Testis (tissue), 2 donors: ENCODE measurements at regions not wholly inside any gene's neighbourhood (a gene's known extent, or its start where the extent isn't known, plus 50 kb on each side); places are given as distances from the start of the nearest gene placed in this dataset.

Source experiments
- DNase-seq: peaks from one replicate; pipeline ENCODE4 v3.0.0-alpha.2; 2019
- H3K27ac ChIP-seq, 2 donors: fragments of 200-600 bp; sonication (generic); one replicate each; pipeline ENCODE4 v1.5.1; 2019
- H3K27me3 ChIP-seq: fragments of 200-600 bp; sonication (generic); one replicate; pipeline ENCODE4 v1.5.1; 2019
- H3K36me3 ChIP-seq: fragments of 200-600 bp; sonication (generic); one replicate; pipeline ENCODE4 v1.5.1; 2017; ENCODE audit warnings: low read depth; ENCODE audit errors: missing control alignments
- H3K4me1 ChIP-seq: fragments of 200-600 bp; sonication (generic); one replicate; pipeline ENCODE4 v1.5.1; 2019
- H3K4me3 ChIP-seq, 2 donors: fragments of 200-600 bp; sonication (generic); one replicate each; pipeline ENCODE4 v1.5.1; 2017 to 2019
- H3K9me3 ChIP-seq: fragments of 200-600 bp; sonication (generic); one replicate; pipeline ENCODE4 v1.5.1; 2017
- CTCF ChIP-seq, 3 experiments: fragments of 450-650 bp in 2 of 3; fragments of 200-600 bp in 1 of 3; sonication (generic) in 1 of 3; IDR thresholded peaks; one replicate each; pipeline ENCODE4 v1.5.1; 2016 to 2019; ENCODE audit warnings: antibody characterized with exemption in 3 of 3, mild to moderate bottlenecking in 2 of 3, moderate library complexity in 1 of 3
- POLR2A ChIP-seq: fragments of 450-650 bp; IDR thresholded peaks from one replicate; pipeline ENCODE4 v1.6.1; 2017; ENCODE audit warnings: antibody characterized with exemption, mild to moderate bottlenecking, moderate library complexity
- WGBS, 2 donors: methylation state at CpG; one replicate each; pipeline ENCODE4 v1.1.5; 2018; 5-methylcytosine and 5-hydroxymethylcytosine counted together
- intact Hi-C: fragments of 100-400 bp; cut with DNase I; formaldehyde crosslinking; loops from one replicate; pipeline ENCODE4 v1.15.1; 2023; ENCODE audit warnings: low total_unique reads

GRCh38 chr10:90143937-90144336, 442.5 kb downstream of the KIF20B start:
- intact Hi-C loops = no loop called here
- H3K27me3 ChIP-seq = no peaks in the 10 kb centered on the region
- H3K4me1 ChIP-seq = no peaks in the 10 kb centered on the region
- H3K27ac ChIP-seq = no peak overlapping the region
- WGBS, 2 donors = 91 to 92% methylated on average over 1 of the region's 1 CpG
- no peaks in the 10 kb centered on the region for H3K36me3 ChIP-seq
- H3K9me3 ChIP-seq = no peaks in the 10 kb centered on the region
- no peak overlapping the region for H3K4me3 ChIP-seq
- DNase-seq = no peak
- TF ChIP-seq CTCF (IDR thresholded peaks at IDR 0.05) (no peak), POLR2A (no peak)

GRCh38 chr10:90148116-90148855, 446.9 kb downstream of the KIF20B start:
- intact Hi-C loops = no loop called here
- Histone ChIP-seq H3K4me1 (no peaks in the 10 kb centered on the region), H3K27me3 (no peaks in the 10 kb centered on the region)

GRCh38 chr10:90149563-90149962, 448.2 kb downstream of the KIF20B start:
- 96 to 97% methylated on average over 1 of the region's 1 CpG for WGBS, 2 donors

More at GRCh38 chr10:90148116-90148855, 446.9 kb downstream of the KIF20B start:
- H3K36me3 ChIP-seq = no peaks in the 10 kb centered on the region
- no peak overlapping the region for H3K27ac ChIP-seq
- TF ChIP-seq CTCF (IDR thresholded peaks at IDR 0.05) (peak in 1 of 3 experiments; percentile 32), POLR2A (no peak)
- H3K4me3 ChIP-seq = no peak overlapping the region
- WGBS, 2 donors = 65 to 84% methylated on average over 6 of the region's 6 CpGs
- no peak for DNase-seq
- H3K9me3 ChIP-seq = no peaks in the 10 kb centered on the region

DNA sequence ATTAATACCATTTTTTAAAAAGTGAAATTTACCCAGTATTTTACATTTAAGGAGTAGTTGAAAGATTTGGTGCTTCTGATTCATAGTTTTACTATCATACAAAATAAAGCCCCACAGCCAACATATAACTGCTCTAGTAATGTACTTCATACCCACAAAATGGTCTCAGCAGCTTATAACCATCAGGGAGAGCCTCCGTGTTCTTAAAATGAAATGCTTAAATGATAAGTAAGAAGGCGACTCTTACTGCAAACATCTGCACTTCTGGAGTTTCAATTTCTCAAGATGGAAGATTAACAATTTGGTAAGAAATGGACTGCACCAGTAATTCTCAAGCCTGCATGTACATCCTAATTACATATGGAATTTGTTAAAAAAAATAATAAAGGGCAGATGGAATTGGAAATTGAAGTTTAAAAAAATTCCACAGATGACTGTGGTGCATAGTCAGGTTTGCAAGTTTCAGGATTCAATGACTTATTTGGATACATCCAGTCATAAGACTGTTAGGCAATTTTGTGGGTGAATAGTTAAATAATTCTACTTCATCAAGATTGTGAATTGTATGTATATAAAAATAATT, 461.0 kb downstream of the KIF20B start:
- no peaks in the 10 kb centered on the region for H3K27me3 ChIP-seq
- 81 to 92% methylated on average over 2 of the region's 2 CpGs for WGBS, 2 donors
- H3K4me3 ChIP-seq = no peak overlapping the region
- TF ChIP-seq CTCF (IDR thresholded peaks at IDR 0.05) = no peak
- no peaks in the 10 kb centered on the region for H3K4me1 ChIP-seq
- DNase-seq = no peak
- intact Hi-C loops = no loop called here
- no peak overlapping the region for H3K27ac ChIP-seq
- H3K9me3 ChIP-seq = no peaks in the 10 kb centered on the region
- no peaks in the 10 kb centered on the region for H3K36me3 ChIP-seq

More at GRCh38 chr10:90149563-90149962, 448.2 kb downstream of the KIF20B start:
- TF ChIP-seq POLR2A = no peak
- TF ChIP-seq CTCF (IDR thresholded peaks at IDR 0.05) = no peak
- no peak for DNase-seq
- Histone ChIP-seq H3K36me3 (no peaks in the 10 kb centered on the region), H3K4me1 (no peaks in the 10 kb centered on the region), H3K27me3 (no peaks in the 10 kb centered on the region), H3K27ac (no peak overlapping the region), H3K4me3 (no peak overlapping the region), H3K9me3 (no peaks in the 10 kb centered on the region)
- intact Hi-C loops = no loop called here
